HepG2 (cell line): ENCODE measurements at regions not wholly inside any gene's neighbourhood (a gene's known extent, or its start where the extent isn't known, plus 50 kb on each side); places are given as distances from the start of the nearest gene placed in this dataset.
A peak's percentile ranks its signal among the peaks of the same experiment; 100 is the strongest.

Source experiments
- ARHGAP35 ChIP-seq: sonication (generic); formaldehyde crosslinking; IDR thresholded peaks from 2 replicates; pipeline ENCODE4 v1.9.0; 2022; ENCODE audit warnings: mild to moderate bottlenecking, inconsistent platforms, moderate library complexity, missing genetic modification reagents, borderline replicate concordance
- ATAD3A ChIP-seq: sonication (generic); formaldehyde crosslinking; IDR thresholded peaks from 2 replicates; pipeline ENCODE4 v1.4.0; 2020; ENCODE audit warnings: missing genetic modification reagents
- BRD4 ChIP-seq: sonication (generic); formaldehyde crosslinking; IDR thresholded peaks from 2 replicates; pipeline ENCODE4 v1.4.0; 2020; ENCODE audit warnings: missing genetic modification reagents
- FIP1L1 ChIP-seq: fragments of 200-400 bp; formaldehyde crosslinking; IDR thresholded peaks from 2 replicates; pipeline ENCODE4 v1.6.1; 2018; ENCODE audit warnings: low read depth, mild to moderate bottlenecking, low read length, moderate library complexity, borderline replicate concordance; ENCODE audit not compliant: insufficient read depth
- FOXP4 ChIP-seq: sonication (generic); formaldehyde crosslinking; IDR thresholded peaks from 2 replicates; pipeline ENCODE4 v1.4.0; 2020; ENCODE audit warnings: missing genetic modification reagents
- GRHL1 ChIP-seq: sonication (generic); formaldehyde crosslinking; conservative IDR thresholded peaks from 2 replicates; pipeline ENCODE4 v1.8.0; 2022; ENCODE audit warnings: missing genetic modification reagents
- MIER2 ChIP-seq: IDR thresholded peaks from 2 replicates; pipeline ENCODE4 v1.6.1; 2016; ENCODE audit warnings: missing biosample characterization, missing genetic modification reagents
- MTA3 ChIP-seq: sonication (generic); formaldehyde crosslinking; IDR thresholded peaks from 2 replicates; pipeline ENCODE4 v1.4.0; 2020; ENCODE audit warnings: missing genetic modification reagents
- NR0B2 ChIP-seq: sonication (generic); formaldehyde crosslinking; IDR thresholded peaks from 2 replicates; pipeline ENCODE4 v1.4.0; 2020; ENCODE audit warnings: mild to moderate bottlenecking, missing genetic modification reagents
- POLR2A ChIP-seq, 2 experiments: IDR thresholded peaks; 2 replicates each; pipeline ENCODE4 v1.6.1; 2011; ENCODE audit warnings: low read depth in 2 of 2, low read length in 2 of 2, mild to moderate bottlenecking in 1 of 2, moderate library complexity in 1 of 2; ENCODE audit not compliant: insufficient read depth in 1 of 2
- RELA ChIP-seq: sonication (generic); formaldehyde crosslinking; IDR thresholded peaks from 2 replicates; pipeline ENCODE4 v1.4.0; 2020; ENCODE audit warnings: missing genetic modification reagents
- SMYD3 ChIP-seq: sonication (generic); formaldehyde crosslinking; IDR thresholded peaks from 2 replicates; pipeline ENCODE4 v1.8.1; 2023; ENCODE audit warnings: mild to moderate bottlenecking, missing genetic modification reagents
- SRSF4 ChIP-seq: fragments of 200-400 bp; formaldehyde crosslinking; IDR thresholded peaks from one replicate; pipeline ENCODE4 v1.6.1; 2018; ENCODE audit warnings: mild to moderate bottlenecking, low read depth, low read length, moderate library complexity; ENCODE audit not compliant: poor library complexity, severe bottlenecking
- STAG1 ChIP-seq: sonication (generic); formaldehyde crosslinking; IDR thresholded peaks from 2 replicates; pipeline ENCODE4 v1.4.0; 2020; ENCODE audit warnings: missing genetic modification reagents
- TARDBP ChIP-seq: sonication (generic); formaldehyde crosslinking; IDR thresholded peaks from 2 replicates; pipeline ENCODE4 v1.8.0; 2022; ENCODE audit warnings: mild to moderate bottlenecking, missing genetic modification reagents
- TBL1XR1 ChIP-seq: fragments of 150-350 bp; IDR thresholded peaks from 2 replicates; pipeline ENCODE4 v1.6.1; 2014; ENCODE audit warnings: borderline replicate concordance, low read length; ENCODE audit not compliant: partially characterized antibody
- TCF7L2 ChIP-seq: IDR thresholded peaks from 2 replicates; pipeline ENCODE4 v1.6.1; 2011; ENCODE audit warnings: mild to moderate bottlenecking, low read depth, low read length, moderate library complexity
- ZNF296 ChIP-seq: sonication (generic); formaldehyde crosslinking; conservative IDR thresholded peaks from 2 replicates; pipeline ENCODE4 v1.5.0; 2020; ENCODE audit warnings: mild to moderate bottlenecking, missing genetic modification reagents
- ZNF652 ChIP-seq: IDR thresholded peaks from 2 replicates; pipeline ENCODE4 v1.6.1; 2016; ENCODE audit warnings: low read depth, borderline replicate concordance
- ZNF749 ChIP-seq: sonication (generic); formaldehyde crosslinking; IDR thresholded peaks from 2 replicates; pipeline ENCODE4 v1.8.0; 2022; ENCODE audit warnings: mild to moderate bottlenecking, missing genetic modification reagents, moderate library complexity, borderline replicate concordance
- TF ChIP-seq, protein P1 (sequence below): sonication (generic); formaldehyde crosslinking; IDR thresholded peaks from 2 replicates; pipeline ENCODE4 v1.4.0; 2020; ENCODE audit warnings: missing genetic modification reagents
- TF ChIP-seq, protein P2 (sequence below): sonication (generic); formaldehyde crosslinking; conservative IDR thresholded peaks from 2 replicates; pipeline ENCODE4 v1.4.0; 2020; ENCODE audit warnings: missing genetic modification reagents
- TF ChIP-seq, protein P3 (sequence below): IDR thresholded peaks from 2 replicates; pipeline ENCODE4 v1.6.1; 2016; ENCODE audit warnings: missing compliant biosample characterization, missing genetic modification reagents, borderline replicate concordance

DNA sequence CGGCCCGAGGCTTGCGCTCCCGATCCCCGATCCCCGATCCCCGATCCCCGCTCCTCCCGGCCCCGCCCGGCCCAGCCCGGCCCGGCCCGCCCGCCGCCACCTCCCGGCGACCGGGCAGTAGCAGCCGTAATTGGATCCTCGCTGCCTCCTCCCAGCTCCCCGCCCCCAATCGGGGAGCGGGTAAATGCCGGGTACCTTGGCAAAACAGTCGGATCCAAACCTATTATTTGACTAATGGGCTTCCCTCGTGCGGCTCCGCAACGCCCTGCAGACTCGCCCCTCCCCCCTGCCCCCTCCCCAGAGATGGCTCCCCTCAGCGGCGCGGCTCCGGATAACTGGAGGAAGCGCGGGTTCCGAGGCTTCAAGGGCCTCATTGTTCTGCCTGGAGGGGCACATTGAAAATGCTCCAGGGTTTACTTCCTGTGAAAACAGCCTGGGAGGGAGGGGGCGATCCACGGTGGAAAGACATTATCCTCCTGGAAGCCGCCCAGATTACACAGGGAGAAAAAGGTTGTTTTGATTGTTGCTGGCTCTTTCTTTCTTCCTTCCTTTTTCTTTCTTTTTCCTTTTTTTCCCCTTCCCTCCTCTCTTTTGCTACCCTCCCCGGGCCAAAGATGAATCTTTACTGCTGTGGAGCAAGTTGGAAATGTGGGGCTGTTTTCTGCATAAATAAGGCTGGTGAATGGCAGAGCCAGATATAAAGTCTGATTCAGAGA lies 94.7 kb upstream of the ZMIZ1 start (continued):
- TF ChIP-seq MTA3 (CRISPR knock-in tag) (no peak), ZNF296 (CRISPR knock-in tag) (no peak), FIP1L1 (no peak), SRSF4 (no peak), ZNF749 (no peak), TBL1XR1 (no peak), MIER2 (CRISPR knock-in tag) (no peak), RELA (CRISPR knock-in tag) (no peak), TCF7L2 (no peak), ATAD3A (CRISPR knock-in tag) (no peak), FOXP4 (peak; percentile 88), STAG1 (CRISPR knock-in tag) (no peak), BRD4 (no peak), SMYD3 (CRISPR knock-in tag) (no peak), POLR2A (IDR thresholded peaks at IDR 0.05; ENCODE audit: insufficient read depth in 1 of 2, low read depth in 2 of 2, low read length in 2 of 2) (no peak), NR0B2 (CRISPR knock-in tag) (no peak), ZNF652 (CRISPR knock-in tag) (no peak), TARDBP (CRISPR knock-in tag) (no peak), ARHGAP35 (CRISPR knock-in tag) (no peak), GRHL1 (CRISPR knock-in tag) (no peak)
- TF ChIP-seq, protein P1, sequence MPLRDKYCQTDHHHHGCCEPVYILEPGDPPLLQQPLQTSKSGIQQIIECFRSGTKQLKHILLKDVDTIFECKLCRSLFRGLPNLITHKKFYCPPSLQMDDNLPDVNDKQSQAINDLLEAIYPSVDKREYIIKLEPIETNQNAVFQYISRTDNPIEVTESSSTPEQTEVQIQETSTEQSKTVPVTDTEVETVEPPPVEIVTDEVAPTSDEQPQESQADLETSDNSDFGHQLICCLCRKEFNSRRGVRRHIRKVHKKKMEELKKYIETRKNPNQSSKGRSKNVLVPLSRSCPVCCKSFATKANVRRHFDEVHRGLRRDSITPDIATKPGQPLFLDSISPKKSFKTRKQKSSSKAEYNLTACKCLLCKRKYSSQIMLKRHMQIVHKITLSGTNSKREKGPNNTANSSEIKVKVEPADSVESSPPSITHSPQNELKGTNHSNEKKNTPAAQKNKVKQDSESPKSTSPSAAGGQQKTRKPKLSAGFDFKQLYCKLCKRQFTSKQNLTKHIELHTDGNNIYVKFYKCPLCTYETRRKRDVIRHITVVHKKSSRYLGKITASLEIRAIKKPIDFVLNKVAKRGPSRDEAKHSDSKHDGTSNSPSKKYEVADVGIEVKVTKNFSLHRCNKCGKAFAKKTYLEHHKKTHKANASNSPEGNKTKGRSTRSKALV (CRISPR knock-in tag) = no peak
- TF ChIP-seq, protein P2, sequence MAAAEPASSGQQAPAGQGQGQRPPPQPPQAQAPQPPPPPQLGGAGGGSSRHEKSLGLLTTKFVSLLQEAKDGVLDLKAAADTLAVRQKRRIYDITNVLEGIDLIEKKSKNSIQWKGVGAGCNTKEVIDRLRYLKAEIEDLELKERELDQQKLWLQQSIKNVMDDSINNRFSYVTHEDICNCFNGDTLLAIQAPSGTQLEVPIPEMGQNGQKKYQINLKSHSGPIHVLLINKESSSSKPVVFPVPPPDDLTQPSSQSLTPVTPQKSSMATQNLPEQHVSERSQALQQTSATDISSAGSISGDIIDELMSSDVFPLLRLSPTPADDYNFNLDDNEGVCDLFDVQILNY (CRISPR knock-in tag) = no peak
- TF ChIP-seq, protein P3, sequence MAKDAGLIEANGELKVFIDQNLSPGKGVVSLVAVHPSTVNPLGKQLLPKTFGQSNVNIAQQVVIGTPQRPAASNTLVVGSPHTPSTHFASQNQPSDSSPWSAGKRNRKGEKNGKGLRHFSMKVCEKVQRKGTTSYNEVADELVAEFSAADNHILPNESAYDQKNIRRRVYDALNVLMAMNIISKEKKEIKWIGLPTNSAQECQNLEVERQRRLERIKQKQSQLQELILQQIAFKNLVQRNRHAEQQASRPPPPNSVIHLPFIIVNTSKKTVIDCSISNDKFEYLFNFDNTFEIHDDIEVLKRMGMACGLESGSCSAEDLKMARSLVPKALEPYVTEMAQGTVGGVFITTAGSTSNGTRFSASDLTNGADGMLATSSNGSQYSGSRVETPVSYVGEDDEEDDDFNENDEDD = peak; percentile 65; the same call in 1 of the 2 replicates
